BJ (cell line): ENCODE measurements at regions not wholly inside any gene's neighbourhood (a gene's known extent, or its start where the extent isn't known, plus 50 kb on each side); places are given as distances from the start of the nearest gene placed in this dataset.
"Not testable (repeated sequence)": the region's sequence is repeated elsewhere in the genome, so short reads cannot be mapped to it uniquely, and the experiment has no call there.

Experiments
- CTCF ChIA-PET: fragments of 350-600 bp; formaldehyde crosslinking; extraction: SDS; loops from one replicate; lab custom pipeline; 2021; ENCODE audit warnings: antibody characterized with exemption, inconsistent platforms; lab: Yijun Ruan, JAX
- POLR2A ChIA-PET: fragments of 300-600 bp; sonication (Branson Sonifier 250); formaldehyde crosslinking; extraction: SDS; loops from one replicate; lab custom pipeline; 2021; ENCODE audit warnings: antibody characterized with exemption; lab: Charles Lee
- DNase-seq: peaks from one replicate; pipeline ENCODE4 v3.0.0-alpha.2; 2011; ENCODE audit warnings: low read depth
- H3K27me3 ChIP-seq: 2 replicates; pipeline ENCODE4 v1.6.0; 2011; ENCODE audit warnings: low read length; ENCODE audit not compliant: control insufficient read depth, insufficient read depth
- H3K36me3 ChIP-seq: 2 replicates; pipeline ENCODE4 v1.5.1; 2011; ENCODE audit warnings: low read length; ENCODE audit not compliant: control insufficient read depth, insufficient read depth
- H3K4me3 ChIP-seq: 2 replicates; pipeline ENCODE4 v1.5.1; 2011; ENCODE audit warnings: low read depth, mild to moderate bottlenecking, control low read depth, low read length
- CTCF ChIP-seq: IDR thresholded peaks from 2 replicates; pipeline ENCODE4 v1.5.1; 2011; ENCODE audit warnings: low read depth, mild to moderate bottlenecking, control low read depth, inconsistent platforms, low read length, moderate library complexity; ENCODE audit not compliant: insufficient read depth

GRCh38 chr1:208344202-208344857 lies 100.1 kb upstream of the PLXNA2 start:
- Histone ChIP-seq H3K36me3 (no peaks in the 10 kb centered on the region), H3K4me3 (no peak overlapping the region), H3K27me3 (no peaks in the 10 kb centered on the region)
- POLR2A ChIA-PET = no interaction called here
- TF ChIP-seq CTCF = no peak
- CTCF ChIA-PET = no interaction called here
- DNase-seq = no peak

- no peak for DNase-seq
- no peak for TF ChIP-seq CTCF
- Histone ChIP-seq H3K27me3 (no peaks in the 10 kb centered on the region), H3K36me3 (no peaks in the 10 kb centered on the region), H3K4me3 (no peak overlapping the region)
- ChIA-PET CTCF (interaction anchor here (1.0 kb wide), 1 partner anchor 10 kb away, joined by 5 read pairs; no protein-coding TSS in a partner anchor), POLR2A (no interaction called here)
Measured at GRCh38 chr1:208347191-208347590, 103.0 kb upstream of the PLXNA2 start.

- Histone ChIP-seq H3K36me3 (no peaks in the 10 kb centered on the region), H3K27me3 (no peaks in the 10 kb centered on the region), H3K4me3 (no peak overlapping the region)
- ChIA-PET POLR2A (no interaction called here), CTCF (no interaction called here)
- TF ChIP-seq CTCF = no peak
- DNase-seq = no peak
Measured at GRCh38 chr1:208349694-208350330, 105.6 kb upstream of the PLXNA2 start.

- no peak for TF ChIP-seq CTCF
- no peaks in the 10 kb centered on the region for H3K36me3 ChIP-seq
- DNase-seq = no peak
- ChIA-PET POLR2A (no interaction called here), CTCF (interaction anchor here (0.6 to 0.7 kb wide), 2 partner anchors 9 to 927 kb away, joined by 3 read pairs; no protein-coding TSS in a partner anchor)
- no peaks in the 10 kb centered on the region for H3K27me3 ChIP-seq
- H3K4me3 ChIP-seq = no peak overlapping the region
Measured at GRCh38 chr1:208350815-208351214, 106.6 kb upstream of the PLXNA2 start.

- CTCF ChIA-PET = interaction anchor here (0.6 to 1.2 kb wide), 2 partner anchors 24 to 61 kb away, joined by 4 read pairs; no protein-coding TSS in a partner anchor
- no peak for DNase-seq
- no peak for TF ChIP-seq CTCF
- Histone ChIP-seq H3K36me3 (no peaks in the 10 kb centered on the region), H3K27me3 (no peaks in the 10 kb centered on the region), H3K4me3 (no peak overlapping the region)
- POLR2A ChIA-PET = no interaction called here
Measured at GRCh38 chr1:208351838-208352237, 107.7 kb upstream of the PLXNA2 start.

- POLR2A ChIA-PET, H3K27me3 ChIP-seq, H3K36me3 ChIP-seq, DNase-seq, H3K4me3 ChIP-seq: not testable (repeated sequence)
- CTCF ChIA-PET = interaction anchor here (0.8 to 1.4 kb wide), 2 partner anchors 11 to 1299 kb away, joined by 3 read pairs; no protein-coding TSS in a partner anchor
Measured at GRCh38 chr1:208353797-208354196, 109.6 kb upstream of the PLXNA2 start.
